ENCODE measurements at regions not wholly inside any gene's neighbourhood (a gene's known extent, or its start where the extent isn't known, plus 50 kb on each side); places are given as distances from the start of the nearest gene placed in this dataset.

DNA sequence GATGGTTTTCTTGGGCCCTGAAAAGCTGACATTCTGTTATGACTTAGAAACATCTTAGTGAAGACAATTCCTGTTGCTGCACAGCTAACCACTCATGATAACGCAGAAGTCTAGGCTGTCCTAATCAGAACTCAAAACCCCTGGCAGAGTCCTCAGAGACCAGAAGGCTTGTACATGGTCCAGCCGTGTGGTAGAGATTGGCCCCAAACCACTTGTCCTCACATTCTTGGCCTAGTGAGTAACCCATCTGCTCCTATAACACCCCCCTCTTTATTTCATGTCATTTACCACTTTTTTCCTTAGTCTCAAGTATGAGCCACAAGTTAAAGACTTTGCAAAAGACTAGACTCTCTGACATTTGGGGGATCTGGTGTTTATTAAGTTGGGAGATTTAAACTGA lies 116.5 kb upstream of the ADAMTS18 start:
- peaks cover 0 to 17% (median 0%) of the 10 kb centered on the region in 4 donors for H3K27me3 ChIP-seq
- no peak overlapping the region for H3K4me3 ChIP-seq
- no peaks in the 10 kb centered on the region for H3K9me3 ChIP-seq
- WGBS, 2 donors = 81 to 91% methylated on average over 2 of the region's 2 CpGs
- H3K36me3 ChIP-seq = no peaks in the 10 kb centered on the region
- no peak for TF ChIP-seq POLR2A (IDR thresholded peaks at IDR 0.05)
- TF ChIP-seq, protein P1, sequence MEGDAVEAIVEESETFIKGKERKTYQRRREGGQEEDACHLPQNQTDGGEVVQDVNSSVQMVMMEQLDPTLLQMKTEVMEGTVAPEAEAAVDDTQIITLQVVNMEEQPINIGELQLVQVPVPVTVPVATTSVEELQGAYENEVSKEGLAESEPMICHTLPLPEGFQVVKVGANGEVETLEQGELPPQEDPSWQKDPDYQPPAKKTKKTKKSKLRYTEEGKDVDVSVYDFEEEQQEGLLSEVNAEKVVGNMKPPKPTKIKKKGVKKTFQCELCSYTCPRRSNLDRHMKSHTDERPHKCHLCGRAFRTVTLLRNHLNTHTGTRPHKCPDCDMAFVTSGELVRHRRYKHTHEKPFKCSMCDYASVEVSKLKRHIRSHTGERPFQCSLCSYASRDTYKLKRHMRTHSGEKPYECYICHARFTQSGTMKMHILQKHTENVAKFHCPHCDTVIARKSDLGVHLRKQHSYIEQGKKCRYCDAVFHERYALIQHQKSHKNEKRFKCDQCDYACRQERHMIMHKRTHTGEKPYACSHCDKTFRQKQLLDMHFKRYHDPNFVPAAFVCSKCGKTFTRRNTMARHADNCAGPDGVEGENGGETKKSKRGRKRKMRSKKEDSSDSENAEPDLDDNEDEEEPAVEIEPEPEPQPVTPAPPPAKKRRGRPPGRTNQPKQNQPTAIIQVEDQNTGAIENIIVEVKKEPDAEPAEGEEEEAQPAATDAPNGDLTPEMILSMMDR (IDR thresholded peaks at IDR 0.05) = no peak
- no peaks in the 10 kb centered on the region for H3K4me1 ChIP-seq
- DNase-seq = no peak
- intact Hi-C loops (cut with DNase I) = no loop called here
- no peak overlapping the region for H3K27ac ChIP-seq

GRCh38 chr16:77553130-77553529 lies 118.3 kb upstream of the ADAMTS18 start:
- no peak for TF ChIP-seq POLR2A (IDR thresholded peaks at IDR 0.05)
- TF ChIP-seq, protein P1 (IDR thresholded peaks at IDR 0.05) = no peak
- H3K27me3 ChIP-seq = peaks cover 0 to 17% (median 0%) of the 10 kb centered on the region in 4 donors
- 47 to 57% methylated on average over 9 of the region's 9 CpGs for WGBS, 2 donors
- no peaks in the 10 kb centered on the region for H3K36me3 ChIP-seq
- no peaks in the 10 kb centered on the region for H3K9me3 ChIP-seq
- H3K4me3 ChIP-seq = no peak overlapping the region
- no peak overlapping the region for H3K27ac ChIP-seq
- no peaks in the 10 kb centered on the region for H3K4me1 ChIP-seq
- intact Hi-C loops (cut with DNase I) = no loop called here
- no peak for DNase-seq

DNA sequence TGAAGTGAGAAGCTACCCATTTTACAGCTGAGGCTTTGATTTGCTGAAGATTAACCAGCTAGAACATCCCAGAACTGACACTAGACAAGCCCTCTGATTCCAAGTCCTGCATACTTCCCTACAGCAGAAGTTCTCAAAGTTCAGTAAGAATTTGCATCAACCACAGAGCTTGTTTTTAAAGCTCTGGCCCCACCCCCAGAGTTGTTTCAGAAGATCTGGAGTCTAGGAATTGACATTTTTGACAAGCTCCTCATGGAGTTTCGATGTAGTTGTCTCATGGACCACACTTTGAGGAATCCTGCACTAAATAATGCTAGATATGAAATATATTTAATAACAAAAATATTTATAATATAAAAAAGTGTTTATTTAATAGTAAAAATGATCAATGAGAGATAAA lies 120.3 kb upstream of the ADAMTS18 start:
- peaks cover 0 to 17% (median 0%) of the 10 kb centered on the region in 4 donors for H3K27me3 ChIP-seq
- intact Hi-C loops (cut with DNase I) = no loop called here
- H3K27ac ChIP-seq = no peak overlapping the region
- H3K4me1 ChIP-seq = no peaks in the 10 kb centered on the region
- WGBS, 2 donors = 65 to 67% methylated on average over 1 of the region's 1 CpG
- TF ChIP-seq, protein P1 (IDR thresholded peaks at IDR 0.05) = no peak
- no peak for TF ChIP-seq POLR2A (IDR thresholded peaks at IDR 0.05)
- H3K36me3 ChIP-seq = no peaks in the 10 kb centered on the region
- DNase-seq = no peak
- H3K4me3 ChIP-seq = no peak overlapping the region
- H3K9me3 ChIP-seq = no peaks in the 10 kb centered on the region

DNA sequence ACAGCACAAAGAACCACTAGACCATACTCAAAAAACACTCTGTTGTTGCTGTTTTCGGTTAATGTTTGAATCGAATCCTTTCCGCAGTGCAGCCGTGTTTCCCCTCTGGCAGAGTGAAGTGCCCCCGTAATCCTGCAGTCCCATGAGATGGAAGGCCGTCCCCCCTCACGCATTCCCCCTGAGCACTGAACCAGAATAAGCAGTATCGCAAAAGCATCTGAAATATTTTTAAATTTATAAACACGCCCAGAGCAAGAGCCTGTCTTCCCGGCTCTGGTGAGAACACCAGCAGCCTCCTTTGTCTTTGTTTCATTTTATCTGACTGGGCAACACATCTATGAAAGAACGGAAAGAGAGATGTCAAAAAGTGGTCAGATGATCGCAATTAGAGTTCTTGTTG lies 121.0 kb upstream of the ADAMTS18 start:
- TF ChIP-seq POLR2A (IDR thresholded peaks at IDR 0.05) = no peak
- TF ChIP-seq, protein P1 (IDR thresholded peaks at IDR 0.05) = no peak
- Histone ChIP-seq H3K4me3 (no peak overlapping the region), H3K4me1 (no peaks in the 10 kb centered on the region), H3K9me3 (no peaks in the 10 kb centered on the region), H3K27me3 (peaks cover 0 to 17% (median 0%) of the 10 kb centered on the region in 4 donors), H3K27ac (no peak overlapping the region), H3K36me3 (no peaks in the 10 kb centered on the region)
- WGBS, 2 donors = 54 to 56% methylated on average over 12 of the region's 12 CpGs
- no peak for DNase-seq
- intact Hi-C loops (cut with DNase I) = no loop called here

GRCh38 chr16:77556201-77556873 lies 121.5 kb upstream of the ADAMTS18 start:
- intact Hi-C loops (cut with DNase I) = no loop called here
- TF ChIP-seq, protein P1 (IDR thresholded peaks at IDR 0.05) = no peak
- Histone ChIP-seq H3K4me1 (no peaks in the 10 kb centered on the region), H3K4me3 (no peak overlapping the region), H3K27ac (no peak overlapping the region), H3K36me3 (no peaks in the 10 kb centered on the region), H3K9me3 (no peaks in the 10 kb centered on the region), H3K27me3 (peaks cover 0 to 17% (median 0%) of the 10 kb centered on the region in 4 donors)
- no peak for DNase-seq
- 61 to 65% methylated on average over 9 to 10 of the region's 10 CpGs for whole genome bisulfite sequencing, 2 donors
